Sigmoid colon (tissue), 6 donors: ENCODE measurements at regions not wholly inside any gene's neighbourhood (a gene's known extent, or its start where the extent isn't known, plus 50 kb on each side); places are given as distances from the start of the nearest gene placed in this dataset.

Experiments
- DNase-seq: peaks from one replicate; pipeline ENCODE4 v3.0.0-alpha.2; 2019
- H3K27ac ChIP-seq, 4 donors: fragments of 200-600 bp; sonication (generic); one replicate each; pipeline ENCODE4 v1.5.1; 2016 to 2019; ENCODE audit warnings: mild to moderate bottlenecking in 1 of 4
- H3K27me3 ChIP-seq, 3 donors: fragments of 200-600 bp; sonication (generic); one replicate each; pipeline ENCODE4 v1.5.1; 2019; ENCODE audit warnings: mild to moderate bottlenecking in 1 of 3
- H3K36me3 ChIP-seq, 4 donors: fragments of 200-600 bp; sonication (generic); one replicate each; pipeline ENCODE4 v1.5.1; 2016 to 2019
- H3K4me1 ChIP-seq, 4 donors: fragments of 200-600 bp; sonication (generic); one replicate each; pipeline ENCODE4 v1.5.1; 2017 to 2019
- H3K4me3 ChIP-seq, 4 donors: fragments of 200-600 bp; sonication (generic); one replicate each; pipeline ENCODE4 v1.5.1; 2017 to 2019; ENCODE audit warnings: mild to moderate bottlenecking in 2 of 4, moderate library complexity in 1 of 4
- H3K9me3 ChIP-seq, 4 donors: fragments of 200-600 bp in 3 of 4; sonication (generic) in 3 of 4; one replicate each; pipeline versions ENCODE4 v1.5.1 to v1.6.1; 2013 to 2019
- CTCF ChIP-seq, 4 experiments: fragments of 450-650 bp in 3 of 4; fragments of 200-600 bp in 1 of 4; IDR thresholded peaks; one replicate each; pipeline ENCODE4 v1.5.1; 2016 to 2019; ENCODE audit warnings: antibody characterized with exemption in 4 of 4, mild to moderate bottlenecking in 3 of 4, moderate library complexity in 2 of 4
- EP300 ChIP-seq, 4 donors: sonication (generic); formaldehyde crosslinking; IDR thresholded peaks; one replicate each; pipeline ENCODE4 v1.6.1; 2017; ENCODE audit warnings: antibody characterized with exemption in 4 of 4
- POLR2A ChIP-seq, 2 donors: fragments of 450-650 bp; IDR thresholded peaks; one replicate each; pipeline ENCODE4 v1.6.1; 2016; ENCODE audit warnings: antibody characterized with exemption in 2 of 2, mild to moderate bottlenecking in 2 of 2, moderate library complexity in 2 of 2
- POLR2AphosphoS5 ChIP-seq, 4 donors: sonication (generic); formaldehyde crosslinking; IDR thresholded peaks; one replicate each; pipeline ENCODE4 v1.6.1; 2017; ENCODE audit warnings: antibody characterized with exemption in 4 of 4
- WGBS, 2 donors: extraction: QIAGEN DNeasy Blood & Tissue Kit; methylation state at CpG; one replicate each; pipeline ENCODE4 v1.1.7; 2013; 5-methylcytosine and 5-hydroxymethylcytosine counted together
- intact Hi-C: fragments of 100-400 bp; cut with DNase I; formaldehyde crosslinking; loops from one replicate; pipeline ENCODE4 v1.15.1; 2023
- donor health status: healthy with polysubstance abuse.
- donor health status: healthy.

GRCh38 chr3:82038556-82038955 lies 277.1 kb upstream of the GBE1 start:
- 76 to 89% methylated on average over 1 of the region's 1 CpG for WGBS, 2 donors
- Histone ChIP-seq H3K4me1 (no peaks in the 10 kb centered on the region), H3K4me3 (no peak overlapping the region), H3K27ac (no peak overlapping the region), H3K27me3 (no peaks in the 10 kb centered on the region), H3K9me3 (no peaks in the 10 kb centered on the region), H3K36me3 (no peaks in the 10 kb centered on the region)
- intact Hi-C loops = no loop called here
- TF ChIP-seq POLR2AphosphoS5 (IDR thresholded peaks at IDR 0.05) (no peak), POLR2A (IDR thresholded peaks at IDR 0.05) (no peak), CTCF (IDR thresholded peaks at IDR 0.05) (no peak), EP300 (IDR thresholded peaks at IDR 0.05) (no peak)
- DNase-seq = no peak

- Histone ChIP-seq H3K27ac (no peak overlapping the region), H3K36me3 (no peaks in the 10 kb centered on the region), H3K27me3 (no peaks in the 10 kb centered on the region), H3K4me3 (no peak overlapping the region), H3K4me1 (no peaks in the 10 kb centered on the region), H3K9me3 (no peaks in the 10 kb centered on the region)
- no peak for DNase-seq
- 83 to 86% methylated on average over 4 of the region's 4 CpGs for WGBS, 2 donors
- intact Hi-C loops = no loop called here
- TF ChIP-seq EP300 (IDR thresholded peaks at IDR 0.05) (no peak), POLR2AphosphoS5 (IDR thresholded peaks at IDR 0.05) (no peak), POLR2A (IDR thresholded peaks at IDR 0.05) (no peak), CTCF (IDR thresholded peaks at IDR 0.05) (no peak)
These were observed 271.7 kb upstream of the GBE1 start for GRCh38 chr3:82033186-82033585.

- H3K4me3 ChIP-seq = no peak overlapping the region
- no peaks in the 10 kb centered on the region for H3K36me3 ChIP-seq
- H3K9me3 ChIP-seq = no peaks in the 10 kb centered on the region
- no peak for TF ChIP-seq EP300 (IDR thresholded peaks at IDR 0.05)
- TF ChIP-seq POLR2AphosphoS5 (IDR thresholded peaks at IDR 0.05) = no peak
- no peak for TF ChIP-seq POLR2A (IDR thresholded peaks at IDR 0.05)
- no peak for TF ChIP-seq CTCF (IDR thresholded peaks at IDR 0.05)
- intact Hi-C loops = no loop called here
- H3K27me3 ChIP-seq = no peaks in the 10 kb centered on the region
- H3K4me1 ChIP-seq = no peaks in the 10 kb centered on the region
- H3K27ac ChIP-seq = no peak overlapping the region
- DNase-seq = no peak
These were observed 270.2 kb upstream of the GBE1 start for GRCh38 chr3:82031596-82031995.

GRCh38 chr3:82030916-82031315 lies 269.5 kb upstream of the GBE1 start:
- intact Hi-C loops = no loop called here
- Histone ChIP-seq H3K4me1 (no peaks in the 10 kb centered on the region), H3K27ac (no peak overlapping the region), H3K9me3 (no peaks in the 10 kb centered on the region), H3K36me3 (no peaks in the 10 kb centered on the region), H3K4me3 (no peak overlapping the region), H3K27me3 (no peaks in the 10 kb centered on the region)
- no peak for TF ChIP-seq POLR2A (IDR thresholded peaks at IDR 0.05)
- TF ChIP-seq POLR2AphosphoS5 (IDR thresholded peaks at IDR 0.05) = no peak
- no peak for TF ChIP-seq CTCF (IDR thresholded peaks at IDR 0.05)
- TF ChIP-seq EP300 (IDR thresholded peaks at IDR 0.05) = no peak
- DNase-seq = no peak
- 77% methylated on average over 5 of the region's 5 CpGs for WGBS, 2 donors

GRCh38 chr3:82022836-82023235 lies 261.4 kb upstream of the GBE1 start:
- no peak for DNase-seq
- no peak overlapping the region for H3K4me3 ChIP-seq
- H3K4me1 ChIP-seq = no peaks in the 10 kb centered on the region
- no peaks in the 10 kb centered on the region for H3K27me3 ChIP-seq
- TF ChIP-seq EP300 (IDR thresholded peaks at IDR 0.05) (no peak), CTCF (IDR thresholded peaks at IDR 0.05) (no peak), POLR2A (IDR thresholded peaks at IDR 0.05) (no peak), POLR2AphosphoS5 (IDR thresholded peaks at IDR 0.05) (no peak)
- intact Hi-C loops = no loop called here
- 74 to 88% methylated on average over 3 of the region's 3 CpGs for WGBS, 2 donors
- H3K27ac ChIP-seq = no peak overlapping the region
- no peaks in the 10 kb centered on the region for H3K9me3 ChIP-seq
- H3K36me3 ChIP-seq = no peaks in the 10 kb centered on the region
